ENCODE measurements at regions not wholly inside any gene's neighbourhood (a gene's known extent, or its start where the extent isn't known, plus 50 kb on each side); places are given as distances from the start of the nearest gene placed in this dataset.

- no peak overlapping the region for H3K4me3 ChIP-seq (ENCODE audit: insufficient read depth, low read depth, low read length)
- H3K36me3 ChIP-seq (ENCODE audit: control insufficient read depth, insufficient read depth, low read length): no peaks in the 10 kb centered on the region
- peaks cover 3% of the 10 kb centered on the region for H3K4me1 ChIP-seq (ENCODE audit: control insufficient read depth, insufficient read depth, low read length)
- WGBS, 2 experiments: 92% methylated on average over 4 of the region's 4 CpGs
- no peak overlapping the region for H3K27ac ChIP-seq (ENCODE audit: insufficient read depth, low read depth, low read length, poor library complexity, severe bottlenecking)
- H3K27me3 ChIP-seq (ENCODE audit: control insufficient read depth, insufficient read depth, low read length, poor library complexity, severe bottlenecking): no peaks in the 10 kb centered on the region
- no peaks in the 10 kb centered on the region for H3K9me3 ChIP-seq (ENCODE audit: control insufficient read depth, low read length)
These were observed 434.3 kb upstream of the IGFBP3 start for GRCh38 chr7:46355331-46355730.

- no peaks in the 10 kb centered on the region for H3K36me3 ChIP-seq (ENCODE audit: control insufficient read depth, insufficient read depth, low read length)
- H3K4me1 ChIP-seq (ENCODE audit: control insufficient read depth, insufficient read depth, low read length): no peaks in the 10 kb centered on the region
- H3K9me3 ChIP-seq (ENCODE audit: control insufficient read depth, low read length): no peaks in the 10 kb centered on the region
- no peak overlapping the region for H3K27ac ChIP-seq (ENCODE audit: insufficient read depth, low read depth, low read length, poor library complexity, severe bottlenecking)
- 0% methylated on average over 1 to 2 of the region's 2 CpGs for WGBS, 2 experiments
- no peak overlapping the region for H3K4me3 ChIP-seq (ENCODE audit: insufficient read depth, low read depth, low read length)
- H3K27me3 ChIP-seq (ENCODE audit: control insufficient read depth, insufficient read depth, low read length, poor library complexity, severe bottlenecking): no peaks in the 10 kb centered on the region
These were observed 431.2 kb upstream of the IGFBP3 start for GRCh38 chr7:46352004-46352954.

- no peak overlapping the region for H3K4me3 ChIP-seq (ENCODE audit: insufficient read depth, low read depth, low read length)
- H3K36me3 ChIP-seq (ENCODE audit: control insufficient read depth, insufficient read depth, low read length): no peaks in the 10 kb centered on the region
- no peaks in the 10 kb centered on the region for H3K9me3 ChIP-seq (ENCODE audit: control insufficient read depth, low read length)
- no peaks in the 10 kb centered on the region for H3K4me1 ChIP-seq (ENCODE audit: control insufficient read depth, insufficient read depth, low read length)
- 77 to 89% methylated on average over 2 of the region's 2 CpGs for WGBS, 2 experiments
- H3K27ac ChIP-seq (ENCODE audit: insufficient read depth, low read depth, low read length, poor library complexity, severe bottlenecking): no peak overlapping the region
- no peaks in the 10 kb centered on the region for H3K27me3 ChIP-seq (ENCODE audit: control insufficient read depth, insufficient read depth, low read length, poor library complexity, severe bottlenecking)
These were observed 428.4 kb upstream of the IGFBP3 start for GRCh38 chr7:46349490-46349889.

- Histone ChIP-seq H3K4me3 (ENCODE audit: insufficient read depth, low read depth, low read length) (no peak overlapping the region), H3K27me3 (ENCODE audit: control insufficient read depth, insufficient read depth, low read length, poor library complexity, severe bottlenecking) (no peaks in the 10 kb centered on the region), H3K36me3 (ENCODE audit: control insufficient read depth, insufficient read depth, low read length) (no peaks in the 10 kb centered on the region), H3K4me1 (ENCODE audit: control insufficient read depth, insufficient read depth, low read length) (no peaks in the 10 kb centered on the region), H3K9me3 (ENCODE audit: control insufficient read depth, low read length) (no peaks in the 10 kb centered on the region), H3K27ac (ENCODE audit: insufficient read depth, low read depth, low read length, poor library complexity, severe bottlenecking) (no peak overlapping the region)
- whole genome bisulfite sequencing, 2 experiments: 88 to 98% methylated on average over 4 of the region's 4 CpGs
These were observed 423.5 kb upstream of the IGFBP3 start for GRCh38 chr7:46344533-46344932.

GRCh38 chr7:46343802-46344201 is 422.7 kb upstream of the IGFBP3 start:
- H3K4me3 ChIP-seq (ENCODE audit: insufficient read depth, low read depth, low read length): no peak overlapping the region
- 80% methylated on average over 1 of the region's 1 CpG; no CpG with 5 or more reads in 1 of the 2 experiments for WGBS, 2 experiments

GRCh38 chr7:46322937-46323336 is 401.9 kb upstream of the IGFBP3 start:
- no peaks in the 10 kb centered on the region for H3K36me3 ChIP-seq (ENCODE audit: control insufficient read depth, insufficient read depth, low read length)
- 94 to 97% methylated on average over 3 to 4 of the region's 4 CpGs for WGBS, 2 experiments
- no peaks in the 10 kb centered on the region for H3K9me3 ChIP-seq (ENCODE audit: control insufficient read depth, low read length)
- no peak overlapping the region for H3K27ac ChIP-seq (ENCODE audit: insufficient read depth, low read depth, low read length, poor library complexity, severe bottlenecking)
- no peak overlapping the region for H3K4me3 ChIP-seq (ENCODE audit: insufficient read depth, low read depth, low read length)
- no peaks in the 10 kb centered on the region for H3K4me1 ChIP-seq (ENCODE audit: control insufficient read depth, insufficient read depth, low read length)
- H3K27me3 ChIP-seq (ENCODE audit: control insufficient read depth, insufficient read depth, low read length, poor library complexity, severe bottlenecking): no peaks in the 10 kb centered on the region

More at GRCh38 chr7:46343802-46344201, 422.7 kb upstream of the IGFBP3 start:
- Histone ChIP-seq H3K27me3 (ENCODE audit: control insufficient read depth, insufficient read depth, low read length, poor library complexity, severe bottlenecking) (no peaks in the 10 kb centered on the region), H3K27ac (ENCODE audit: insufficient read depth, low read depth, low read length, poor library complexity, severe bottlenecking) (no peak overlapping the region), H3K9me3 (ENCODE audit: control insufficient read depth, low read length) (no peaks in the 10 kb centered on the region), H3K4me1 (ENCODE audit: control insufficient read depth, insufficient read depth, low read length) (no peaks in the 10 kb centered on the region), H3K36me3 (ENCODE audit: control insufficient read depth, insufficient read depth, low read length) (no peaks in the 10 kb centered on the region)

GRCh38 chr7:46321556-46322205 is 400.6 kb upstream of the IGFBP3 start:
- no peak overlapping the region for H3K27ac ChIP-seq (ENCODE audit: insufficient read depth, low read depth, low read length, poor library complexity, severe bottlenecking)
- no peaks in the 10 kb centered on the region for H3K36me3 ChIP-seq (ENCODE audit: control insufficient read depth, insufficient read depth, low read length)
- WGBS, 2 experiments: 95 to 98% methylated on average over 10 to 11 of the region's 11 CpGs
- no peaks in the 10 kb centered on the region for H3K27me3 ChIP-seq (ENCODE audit: control insufficient read depth, insufficient read depth, low read length, poor library complexity, severe bottlenecking)
- H3K4me1 ChIP-seq (ENCODE audit: control insufficient read depth, insufficient read depth, low read length): no peaks in the 10 kb centered on the region
- no peak overlapping the region for H3K4me3 ChIP-seq (ENCODE audit: insufficient read depth, low read depth, low read length)
- H3K9me3 ChIP-seq (ENCODE audit: control insufficient read depth, low read length): no peaks in the 10 kb centered on the region

- no peak overlapping the region for H3K27ac ChIP-seq (ENCODE audit: insufficient read depth, low read depth, low read length, poor library complexity, severe bottlenecking)
- H3K4me1 ChIP-seq (ENCODE audit: control insufficient read depth, insufficient read depth, low read length): no peaks in the 10 kb centered on the region
- H3K27me3 ChIP-seq (ENCODE audit: control insufficient read depth, insufficient read depth, low read length, poor library complexity, severe bottlenecking): no peaks in the 10 kb centered on the region
- no peaks in the 10 kb centered on the region for H3K36me3 ChIP-seq (ENCODE audit: control insufficient read depth, insufficient read depth, low read length)
- H3K4me3 ChIP-seq (ENCODE audit: insufficient read depth, low read depth, low read length): no peak overlapping the region
- H3K9me3 ChIP-seq (ENCODE audit: control insufficient read depth, low read length): no peaks in the 10 kb centered on the region
- WGBS, 2 experiments: 87 to 93% methylated on average over 3 of the region's 3 CpGs
These were observed 399.9 kb upstream of the IGFBP3 start for GRCh38 chr7:46320956-46321355.

- no peak overlapping the region for H3K27ac ChIP-seq (ENCODE audit: insufficient read depth, low read depth, low read length, poor library complexity, severe bottlenecking)
- no peaks in the 10 kb centered on the region for H3K4me1 ChIP-seq (ENCODE audit: control insufficient read depth, insufficient read depth, low read length)
- H3K9me3 ChIP-seq (ENCODE audit: control insufficient read depth, low read length): no peaks in the 10 kb centered on the region
- no peak overlapping the region for H3K4me3 ChIP-seq (ENCODE audit: insufficient read depth, low read depth, low read length)
- no peaks in the 10 kb centered on the region for H3K27me3 ChIP-seq (ENCODE audit: control insufficient read depth, insufficient read depth, low read length, poor library complexity, severe bottlenecking)
- WGBS, 2 experiments: 88 to 99% methylated on average over 2 to 3 of the region's 3 CpGs
- no peaks in the 10 kb centered on the region for H3K36me3 ChIP-seq (ENCODE audit: control insufficient read depth, insufficient read depth, low read length)
These were observed 398.8 kb upstream of the IGFBP3 start for GRCh38 chr7:46319841-46320240.

GRCh38 chr7:46318276-46318675 is 397.2 kb upstream of the IGFBP3 start:
- Histone ChIP-seq H3K4me1 (ENCODE audit: control insufficient read depth, insufficient read depth, low read length) (no peaks in the 10 kb centered on the region), H3K27ac (ENCODE audit: insufficient read depth, low read depth, low read length, poor library complexity, severe bottlenecking) (no peak overlapping the region), H3K36me3 (ENCODE audit: control insufficient read depth, insufficient read depth, low read length) (no peaks in the 10 kb centered on the region), H3K4me3 (ENCODE audit: insufficient read depth, low read depth, low read length) (no peak overlapping the region), H3K27me3 (ENCODE audit: control insufficient read depth, insufficient read depth, low read length, poor library complexity, severe bottlenecking) (no peaks in the 10 kb centered on the region), H3K9me3 (ENCODE audit: control insufficient read depth, low read length) (no peaks in the 10 kb centered on the region)
- 89 to 90% methylated on average over 3 of the region's 3 CpGs for WGBS, 2 experiments
